ENCODE measurements at regions not wholly inside any gene's neighbourhood (a gene's known extent, or its start where the extent isn't known, plus 50 kb on each side); places are given as distances from the start of the nearest gene placed in this dataset.

DNA sequence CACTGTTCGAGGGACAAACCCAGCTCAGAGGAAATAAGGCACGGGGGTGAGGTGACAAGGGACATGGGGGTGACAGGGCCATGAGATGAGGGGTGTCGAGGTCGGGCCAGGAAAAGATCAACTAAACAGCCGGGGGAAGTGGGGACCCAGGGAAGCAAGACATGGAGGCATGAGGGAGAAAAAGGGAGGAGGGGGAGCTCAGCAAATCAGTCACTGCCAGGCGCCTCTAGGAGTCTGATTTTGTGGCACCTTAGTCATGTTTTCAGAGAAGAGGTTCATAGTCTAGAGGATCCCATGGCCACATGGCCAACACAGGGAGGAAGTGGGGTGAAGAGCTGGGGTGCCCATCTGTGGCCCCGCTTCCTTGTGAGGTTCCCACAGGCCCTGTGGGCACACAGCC lies 814.5 kb downstream of the KCNJ18 start:
- in situ Hi-C loops (cut with MboI; ENCODE audit: low sequenced_read_pairs, unreplicated experiment): no loop called here

DNA sequence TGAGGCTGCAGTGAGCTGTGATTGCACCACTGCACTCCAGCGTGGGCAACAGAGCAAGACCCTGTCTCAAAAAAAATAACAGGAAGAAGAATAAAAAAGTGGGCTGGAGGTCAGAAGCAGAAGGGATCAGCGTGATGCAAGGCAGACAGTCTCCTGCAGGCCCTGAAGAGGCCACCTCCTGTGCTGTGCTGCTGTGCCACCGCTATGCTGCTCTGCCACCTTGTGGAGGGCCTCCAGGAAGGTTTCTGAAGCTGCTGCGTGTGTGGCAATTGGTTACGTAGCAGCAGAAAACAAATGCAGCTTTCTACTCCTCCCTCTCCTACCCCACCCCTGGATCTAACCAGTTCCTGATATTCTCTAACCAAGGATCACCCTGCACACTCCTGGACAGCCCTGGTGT lies 815.5 kb downstream of the KCNJ18 start:
- TF ChIP-seq, protein P1, sequence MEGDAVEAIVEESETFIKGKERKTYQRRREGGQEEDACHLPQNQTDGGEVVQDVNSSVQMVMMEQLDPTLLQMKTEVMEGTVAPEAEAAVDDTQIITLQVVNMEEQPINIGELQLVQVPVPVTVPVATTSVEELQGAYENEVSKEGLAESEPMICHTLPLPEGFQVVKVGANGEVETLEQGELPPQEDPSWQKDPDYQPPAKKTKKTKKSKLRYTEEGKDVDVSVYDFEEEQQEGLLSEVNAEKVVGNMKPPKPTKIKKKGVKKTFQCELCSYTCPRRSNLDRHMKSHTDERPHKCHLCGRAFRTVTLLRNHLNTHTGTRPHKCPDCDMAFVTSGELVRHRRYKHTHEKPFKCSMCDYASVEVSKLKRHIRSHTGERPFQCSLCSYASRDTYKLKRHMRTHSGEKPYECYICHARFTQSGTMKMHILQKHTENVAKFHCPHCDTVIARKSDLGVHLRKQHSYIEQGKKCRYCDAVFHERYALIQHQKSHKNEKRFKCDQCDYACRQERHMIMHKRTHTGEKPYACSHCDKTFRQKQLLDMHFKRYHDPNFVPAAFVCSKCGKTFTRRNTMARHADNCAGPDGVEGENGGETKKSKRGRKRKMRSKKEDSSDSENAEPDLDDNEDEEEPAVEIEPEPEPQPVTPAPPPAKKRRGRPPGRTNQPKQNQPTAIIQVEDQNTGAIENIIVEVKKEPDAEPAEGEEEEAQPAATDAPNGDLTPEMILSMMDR (IDR thresholded peaks at IDR 0.05; ENCODE audit: borderline replicate concordance, control extremely low read depth, extremely low read depth, insufficient read depth, missing control alignments): no peak
- in situ Hi-C loops (cut with MboI; ENCODE audit: low sequenced_read_pairs, unreplicated experiment): no loop called here
- DNase-seq (ENCODE audit: low spot score): no peak

More for the DNA sequence above, 814.5 kb downstream of the KCNJ18 start:
- TF ChIP-seq, protein P1 (IDR thresholded peaks at IDR 0.05; ENCODE audit: borderline replicate concordance, control extremely low read depth, extremely low read depth, insufficient read depth, missing control alignments): no peak
- no peak for DNase-seq (ENCODE audit: low spot score)

DNA sequence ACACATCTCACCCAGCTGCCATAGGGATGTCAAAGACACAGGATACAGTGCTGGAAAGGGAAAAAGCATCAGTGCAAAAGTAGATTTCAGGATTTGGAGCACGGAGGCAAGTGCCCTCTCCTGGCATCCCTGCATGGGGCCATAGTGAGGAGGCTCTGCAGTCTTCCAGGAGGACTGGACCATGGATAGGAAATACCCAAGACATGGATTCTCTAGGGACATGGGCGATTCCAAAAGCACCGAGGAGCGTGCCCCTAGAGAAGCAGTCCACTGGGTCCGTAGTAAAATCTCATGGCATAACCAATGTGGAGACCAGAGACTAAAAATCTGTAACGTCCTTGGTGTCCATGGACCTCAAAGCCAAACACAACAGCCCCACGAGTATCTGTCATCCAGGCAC lies 818.2 kb downstream of the KCNJ18 start:
- TF ChIP-seq, protein P1 (IDR thresholded peaks at IDR 0.05; ENCODE audit: borderline replicate concordance, control extremely low read depth, extremely low read depth, insufficient read depth, missing control alignments): no peak
- in situ Hi-C loops (cut with MboI; ENCODE audit: low sequenced_read_pairs, unreplicated experiment): no loop called here
- no peak for DNase-seq (ENCODE audit: low spot score)

DNA sequence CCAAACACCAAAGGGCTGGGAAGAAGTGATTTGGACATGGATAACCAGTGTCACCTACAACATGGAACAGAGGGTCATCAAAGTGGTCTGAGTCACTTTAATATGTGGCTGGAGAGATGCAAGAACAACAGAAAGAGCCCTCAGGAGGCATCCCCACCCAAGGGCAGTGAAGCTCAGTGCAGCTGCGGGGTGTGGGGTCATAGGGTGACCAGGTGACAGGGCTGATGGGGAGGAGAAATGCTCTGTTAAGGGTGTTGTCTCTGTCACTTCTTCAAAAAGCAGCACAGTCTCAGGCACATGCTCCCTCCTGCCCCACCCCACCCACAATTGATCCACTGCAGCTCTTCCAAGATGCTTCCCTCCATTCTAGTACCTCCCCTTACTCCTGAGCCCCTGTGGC lies 819.1 kb downstream of the KCNJ18 start:
- TF ChIP-seq, protein P1 (IDR thresholded peaks at IDR 0.05; ENCODE audit: borderline replicate concordance, control extremely low read depth, extremely low read depth, insufficient read depth, missing control alignments): no peak
- DNase-seq (ENCODE audit: low spot score): no peak
- in situ Hi-C loops (cut with MboI; ENCODE audit: low sequenced_read_pairs, unreplicated experiment): no loop called here

DNA sequence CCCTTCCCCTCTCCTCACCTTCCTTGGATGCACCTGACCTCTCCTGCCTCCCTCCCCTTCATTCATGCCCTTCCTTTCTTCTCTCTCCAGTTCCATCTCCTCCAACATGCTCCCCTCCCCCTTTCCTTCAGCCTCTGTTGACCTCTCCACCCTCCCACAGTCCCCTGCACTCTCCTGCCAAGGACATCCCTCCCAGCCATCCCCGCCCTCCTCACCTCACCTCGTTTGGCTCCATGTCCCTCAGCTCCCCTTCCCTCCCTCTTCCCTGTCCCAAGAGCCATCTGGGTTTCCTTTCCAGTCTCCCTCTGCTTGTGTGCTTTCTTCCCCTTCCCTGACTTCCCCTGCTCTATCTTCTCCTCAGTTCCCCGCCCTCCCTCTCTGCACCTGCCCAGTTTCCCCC lies 819.7 kb downstream of the KCNJ18 start:
- in situ Hi-C loops (cut with MboI; ENCODE audit: low sequenced_read_pairs, unreplicated experiment): no loop called here
- no peak for DNase-seq (ENCODE audit: low spot score)
- TF ChIP-seq, protein P1 (IDR thresholded peaks at IDR 0.05; ENCODE audit: borderline replicate concordance, control extremely low read depth, extremely low read depth, insufficient read depth, missing control alignments): no peak

DNA sequence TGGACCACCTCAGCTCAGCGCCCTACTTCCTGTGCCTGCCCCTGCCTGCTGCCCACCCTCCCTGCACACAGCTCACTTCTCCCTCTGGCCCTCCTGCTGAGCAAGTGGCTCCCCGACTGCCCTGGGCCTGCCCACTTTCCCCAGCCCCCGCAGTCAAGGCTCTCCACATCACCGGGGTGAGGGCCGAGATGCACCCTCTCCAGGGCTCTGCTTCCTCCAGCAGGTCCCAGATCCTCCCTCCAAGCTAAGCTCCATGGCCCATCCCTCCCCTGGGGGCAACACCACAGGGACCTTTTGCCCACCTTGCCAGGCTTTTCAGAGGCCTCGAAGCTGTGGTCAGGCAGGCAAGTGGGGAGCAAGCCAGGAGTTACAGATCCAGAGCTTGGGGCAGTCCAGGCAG lies 820.2 kb downstream of the KCNJ18 start:
- TF ChIP-seq, protein P1 (IDR thresholded peaks at IDR 0.05; ENCODE audit: borderline replicate concordance, control extremely low read depth, extremely low read depth, insufficient read depth, missing control alignments): no peak
- no peak for DNase-seq (ENCODE audit: low spot score)
- in situ Hi-C loops (cut with MboI; ENCODE audit: low sequenced_read_pairs, unreplicated experiment): no loop called here
